ENCODE measurements at regions not wholly inside any gene's neighbourhood (a gene's known extent, or its start where the extent isn't known, plus 50 kb on each side); places are given as distances from the start of the nearest gene placed in this dataset.

GRCh38 chrX:118167361-118167760, 50.8 kb upstream of the KLHL13 start:
- Histone ChIP-seq H3K4me3 (ENCODE audit: low read length in 2 of 2) (no peak overlapping the region), H3K27ac (ENCODE audit: low read depth in 2 of 2, low read length in 2 of 2) (no peak overlapping the region), H3K27me3 (ENCODE audit: control insufficient read depth in 2 of 2, insufficient read depth in 2 of 2, low read length in 2 of 2) (peaks cover 0 to 2% of the 10 kb centered on the region in 2 donors), H3K9ac (ENCODE audit: low read depth in 1 of 2, low read length in 2 of 2) (no peak overlapping the region), H3K36me3 (ENCODE audit: control insufficient read depth in 2 of 2, insufficient read depth in 2 of 2, low read length in 2 of 2) (no peaks in the 10 kb centered on the region), H3K9me3 (ENCODE audit: control insufficient read depth in 2 of 2, low read length in 2 of 2) (no peaks in the 10 kb centered on the region), H3K4me1 (ENCODE audit: control insufficient read depth in 2 of 2, insufficient read depth in 2 of 2, low read length in 2 of 2) (no peaks in the 10 kb centered on the region)

GRCh38 chrX:118171356-118171755, 54.7 kb upstream of the KLHL13 start:
- Histone ChIP-seq H3K27me3 (ENCODE audit: control insufficient read depth in 2 of 2, insufficient read depth in 2 of 2, low read length in 2 of 2) (peaks cover 0 to 1% of the 10 kb centered on the region in 2 donors), H3K9ac (ENCODE audit: low read depth in 1 of 2, low read length in 2 of 2) (no peak overlapping the region), H3K9me3 (ENCODE audit: control insufficient read depth in 2 of 2, low read length in 2 of 2) (no peaks in the 10 kb centered on the region), H3K27ac (ENCODE audit: low read depth in 2 of 2, low read length in 2 of 2) (no peak overlapping the region), H3K4me1 (ENCODE audit: control insufficient read depth in 2 of 2, insufficient read depth in 2 of 2, low read length in 2 of 2) (no peaks in the 10 kb centered on the region), H3K4me3 (ENCODE audit: low read length in 2 of 2) (no peak overlapping the region), H3K36me3 (ENCODE audit: control insufficient read depth in 2 of 2, insufficient read depth in 2 of 2, low read length in 2 of 2) (no peaks in the 10 kb centered on the region)

DNA sequence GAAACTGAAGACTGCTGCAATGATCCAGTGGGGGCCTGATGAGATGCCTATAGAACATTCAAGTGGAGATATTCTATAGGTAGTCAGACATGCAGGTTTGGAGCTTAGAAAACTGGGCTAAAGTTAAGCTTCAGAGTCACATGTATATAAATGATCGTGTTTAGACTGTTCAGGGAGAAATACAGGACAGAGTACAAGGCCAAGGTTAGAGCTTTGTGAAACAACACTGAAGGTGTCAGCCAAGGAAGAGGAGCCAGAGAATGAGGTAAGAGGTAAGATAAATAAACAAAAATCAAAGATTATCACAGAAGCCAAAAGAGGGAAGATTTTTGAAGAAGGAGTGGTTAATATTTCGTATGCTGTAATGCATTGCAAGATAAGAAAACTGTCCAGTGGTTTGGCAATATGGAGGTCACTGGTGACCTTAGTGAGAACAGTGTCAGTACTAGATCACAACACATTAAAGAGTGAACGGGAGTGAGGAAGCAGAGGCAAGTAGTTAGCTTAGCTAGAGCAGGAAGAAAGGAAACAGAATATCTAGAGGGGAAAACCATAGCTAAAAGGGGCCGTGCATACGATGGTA, 58.0 kb upstream of the KLHL13 start:
- H3K9ac ChIP-seq (ENCODE audit: low read depth in 1 of 2, low read length in 2 of 2): no peak overlapping the region
- H3K4me3 ChIP-seq (ENCODE audit: low read length in 2 of 2): no peak overlapping the region
- H3K9me3 ChIP-seq (ENCODE audit: control insufficient read depth in 2 of 2, low read length in 2 of 2): no peaks in the 10 kb centered on the region
- no peaks in the 10 kb centered on the region for H3K4me1 ChIP-seq (ENCODE audit: control insufficient read depth in 2 of 2, insufficient read depth in 2 of 2, low read length in 2 of 2)
- H3K27ac ChIP-seq (ENCODE audit: low read depth in 2 of 2, low read length in 2 of 2): no peak overlapping the region
- no peaks in the 10 kb centered on the region for H3K36me3 ChIP-seq (ENCODE audit: control insufficient read depth in 2 of 2, insufficient read depth in 2 of 2, low read length in 2 of 2)
- H3K27me3 ChIP-seq (ENCODE audit: control insufficient read depth in 2 of 2, insufficient read depth in 2 of 2, low read length in 2 of 2): peaks cover 0 to 1% of the 10 kb centered on the region in 2 donors

DNA sequence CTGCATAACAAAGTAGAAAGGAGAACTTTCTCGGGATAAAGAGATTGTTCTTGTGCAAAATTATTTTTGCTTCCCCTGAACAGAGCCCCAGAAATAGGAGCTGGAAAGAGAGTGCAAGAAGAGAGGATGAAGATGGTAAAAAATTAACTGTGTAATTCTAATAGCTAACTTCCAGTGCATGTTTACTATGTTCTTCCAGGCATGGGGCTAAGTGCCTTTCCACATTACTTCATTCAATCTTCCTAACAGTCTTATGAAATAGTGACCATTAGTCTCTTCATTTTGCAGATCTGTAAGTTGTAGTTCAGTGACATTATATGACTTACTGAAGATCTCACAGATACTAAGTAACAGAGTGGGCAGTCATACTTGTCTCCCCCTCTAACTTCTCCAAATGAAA, 61.1 kb upstream of the KLHL13 start:
- Histone ChIP-seq H3K9me3 (ENCODE audit: control insufficient read depth in 2 of 2, low read length in 2 of 2) (no peaks in the 10 kb centered on the region), H3K27ac (ENCODE audit: low read depth in 2 of 2, low read length in 2 of 2) (no peak overlapping the region), H3K4me3 (ENCODE audit: low read length in 2 of 2) (no peak overlapping the region), H3K27me3 (ENCODE audit: control insufficient read depth in 2 of 2, insufficient read depth in 2 of 2, low read length in 2 of 2) (peaks cover 0 to 5% of the 10 kb centered on the region in 2 donors), H3K9ac (ENCODE audit: low read depth in 1 of 2, low read length in 2 of 2) (no peak overlapping the region), H3K36me3 (ENCODE audit: control insufficient read depth in 2 of 2, insufficient read depth in 2 of 2, low read length in 2 of 2) (no peaks in the 10 kb centered on the region), H3K4me1 (ENCODE audit: control insufficient read depth in 2 of 2, insufficient read depth in 2 of 2, low read length in 2 of 2) (no peaks in the 10 kb centered on the region)

GRCh38 chrX:118178450-118178849, 61.8 kb upstream of the KLHL13 start:
- Histone ChIP-seq H3K27me3 (ENCODE audit: control insufficient read depth in 2 of 2, insufficient read depth in 2 of 2, low read length in 2 of 2) (peaks cover 0 to 5% of the 10 kb centered on the region in 2 donors), H3K27ac (ENCODE audit: low read depth in 2 of 2, low read length in 2 of 2) (no peak overlapping the region), H3K9ac (ENCODE audit: low read depth in 1 of 2, low read length in 2 of 2) (no peak overlapping the region), H3K36me3 (ENCODE audit: control insufficient read depth in 2 of 2, insufficient read depth in 2 of 2, low read length in 2 of 2) (no peaks in the 10 kb centered on the region), H3K9me3 (ENCODE audit: control insufficient read depth in 2 of 2, low read length in 2 of 2) (no peaks in the 10 kb centered on the region), H3K4me1 (ENCODE audit: control insufficient read depth in 2 of 2, insufficient read depth in 2 of 2, low read length in 2 of 2) (no peaks in the 10 kb centered on the region), H3K4me3 (ENCODE audit: low read length in 2 of 2) (no peak overlapping the region)

DNA sequence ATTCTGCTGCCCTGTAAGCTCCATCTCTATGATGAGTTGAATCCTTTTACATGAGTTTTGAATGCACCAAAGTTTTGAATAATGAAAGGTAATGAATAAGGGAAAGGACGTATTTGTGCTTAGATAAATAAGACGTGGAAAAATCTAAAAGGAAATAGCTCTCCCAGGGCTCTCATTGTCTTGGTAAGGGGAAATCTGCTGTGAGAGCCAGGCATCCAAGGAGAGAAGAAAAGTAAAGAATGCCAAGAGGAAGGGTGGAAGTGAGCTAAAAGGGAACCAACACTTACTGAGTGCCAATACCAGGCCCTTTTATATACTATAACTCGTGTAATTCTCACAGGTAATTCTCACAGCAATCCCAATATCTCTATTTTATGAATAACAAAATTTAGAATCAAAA, 62.6 kb upstream of the KLHL13 start:
- Histone ChIP-seq H3K36me3 (ENCODE audit: control insufficient read depth in 2 of 2, insufficient read depth in 2 of 2, low read length in 2 of 2) (no peaks in the 10 kb centered on the region), H3K9me3 (ENCODE audit: control insufficient read depth in 2 of 2, low read length in 2 of 2) (no peaks in the 10 kb centered on the region), H3K4me3 (ENCODE audit: low read length in 2 of 2) (no peak overlapping the region), H3K4me1 (ENCODE audit: control insufficient read depth in 2 of 2, insufficient read depth in 2 of 2, low read length in 2 of 2) (no peaks in the 10 kb centered on the region), H3K27ac (ENCODE audit: low read depth in 2 of 2, low read length in 2 of 2) (no peak overlapping the region), H3K27me3 (ENCODE audit: control insufficient read depth in 2 of 2, insufficient read depth in 2 of 2, low read length in 2 of 2) (peaks cover 0 to 5% of the 10 kb centered on the region in 2 donors), H3K9ac (ENCODE audit: low read depth in 1 of 2, low read length in 2 of 2) (no peak overlapping the region)

GRCh38 chrX:118179718-118180117, 63.1 kb upstream of the KLHL13 start:
- Histone ChIP-seq H3K27ac (ENCODE audit: low read depth in 2 of 2, low read length in 2 of 2) (no peak overlapping the region), H3K9me3 (ENCODE audit: control insufficient read depth in 2 of 2, low read length in 2 of 2) (no peaks in the 10 kb centered on the region), H3K4me3 (ENCODE audit: low read length in 2 of 2) (no peak overlapping the region), H3K27me3 (ENCODE audit: control insufficient read depth in 2 of 2, insufficient read depth in 2 of 2, low read length in 2 of 2) (peaks cover 0 to 5% of the 10 kb centered on the region in 2 donors), H3K9ac (ENCODE audit: low read depth in 1 of 2, low read length in 2 of 2) (no peak overlapping the region), H3K4me1 (ENCODE audit: control insufficient read depth in 2 of 2, insufficient read depth in 2 of 2, low read length in 2 of 2) (no peaks in the 10 kb centered on the region), H3K36me3 (ENCODE audit: control insufficient read depth in 2 of 2, insufficient read depth in 2 of 2, low read length in 2 of 2) (no peaks in the 10 kb centered on the region)

DNA sequence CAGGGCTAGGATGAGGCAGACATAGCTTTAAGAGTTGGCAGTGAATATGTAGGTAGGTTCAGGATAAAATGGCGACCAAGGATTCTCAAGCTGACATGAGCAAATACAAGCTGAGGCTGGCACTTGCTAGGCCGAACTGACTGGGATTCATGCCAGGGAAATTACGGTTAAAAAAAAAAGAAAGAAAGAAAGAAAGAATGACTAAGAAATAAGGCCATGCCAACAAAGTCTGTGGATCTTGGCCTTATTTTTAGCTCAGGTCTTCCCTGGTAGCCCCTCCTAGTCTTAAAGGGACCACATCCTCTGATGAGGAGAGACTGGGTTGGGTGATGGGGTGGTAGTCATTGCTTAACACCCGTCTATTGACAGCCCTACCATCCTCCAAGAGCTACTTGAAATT, 64.4 kb upstream of the KLHL13 start:
- H3K4me3 ChIP-seq (ENCODE audit: low read length in 2 of 2): no peak overlapping the region
- H3K27me3 ChIP-seq (ENCODE audit: control insufficient read depth in 2 of 2, insufficient read depth in 2 of 2, low read length in 2 of 2): peaks cover 0 to 3% of the 10 kb centered on the region in 2 donors
- no peaks in the 10 kb centered on the region for H3K36me3 ChIP-seq (ENCODE audit: control insufficient read depth in 2 of 2, insufficient read depth in 2 of 2, low read length in 2 of 2)
- no peaks in the 10 kb centered on the region for H3K9me3 ChIP-seq (ENCODE audit: control insufficient read depth in 2 of 2, low read length in 2 of 2)
- no peak overlapping the region for H3K27ac ChIP-seq (ENCODE audit: low read depth in 2 of 2, low read length in 2 of 2)
- H3K9ac ChIP-seq (ENCODE audit: low read depth in 1 of 2, low read length in 2 of 2): no peak overlapping the region
- no peaks in the 10 kb centered on the region for H3K4me1 ChIP-seq (ENCODE audit: control insufficient read depth in 2 of 2, insufficient read depth in 2 of 2, low read length in 2 of 2)

- H3K9me3 ChIP-seq (ENCODE audit: control insufficient read depth in 2 of 2, low read length in 2 of 2): no peaks in the 10 kb centered on the region
- H3K4me1 ChIP-seq (ENCODE audit: control insufficient read depth in 2 of 2, insufficient read depth in 2 of 2, low read length in 2 of 2): no peaks in the 10 kb centered on the region
- H3K27me3 ChIP-seq (ENCODE audit: control insufficient read depth in 2 of 2, insufficient read depth in 2 of 2, low read length in 2 of 2): peaks cover 0 to 3% of the 10 kb centered on the region in 2 donors
- no peaks in the 10 kb centered on the region for H3K36me3 ChIP-seq (ENCODE audit: control insufficient read depth in 2 of 2, insufficient read depth in 2 of 2, low read length in 2 of 2)
- no peak overlapping the region for H3K4me3 ChIP-seq (ENCODE audit: low read length in 2 of 2)
- H3K9ac ChIP-seq (ENCODE audit: low read depth in 1 of 2, low read length in 2 of 2): no peak overlapping the region
- no peak overlapping the region for H3K27ac ChIP-seq (ENCODE audit: low read depth in 2 of 2, low read length in 2 of 2)
Observed at GRCh38 chrX:118182025-118182424, 65.4 kb upstream of the KLHL13 start.

DNA sequence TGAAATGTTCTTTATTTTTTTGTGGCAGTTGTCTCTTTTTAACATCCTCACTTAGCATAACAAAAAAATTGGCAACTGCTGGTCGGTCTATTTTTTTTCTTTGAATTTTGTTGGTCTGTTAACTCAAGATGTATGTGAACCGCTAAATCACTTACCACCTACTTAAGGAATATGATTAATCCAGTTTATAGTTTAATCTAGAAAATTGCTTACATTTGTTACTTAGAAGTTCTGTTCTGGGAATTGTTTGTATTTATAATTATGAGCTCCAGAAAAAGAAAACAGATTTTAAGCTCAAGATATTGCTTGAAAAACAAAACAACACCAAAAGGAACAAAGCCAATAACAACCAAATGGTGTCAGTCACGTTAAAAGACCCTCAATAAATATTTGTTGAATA, 66.1 kb upstream of the KLHL13 start:
- Histone ChIP-seq H3K9me3 (ENCODE audit: control insufficient read depth in 2 of 2, low read length in 2 of 2) (no peaks in the 10 kb centered on the region), H3K27ac (ENCODE audit: low read depth in 2 of 2, low read length in 2 of 2) (no peak overlapping the region), H3K9ac (ENCODE audit: low read depth in 1 of 2, low read length in 2 of 2) (no peak overlapping the region), H3K4me1 (ENCODE audit: control insufficient read depth in 2 of 2, insufficient read depth in 2 of 2, low read length in 2 of 2) (no peaks in the 10 kb centered on the region), H3K36me3 (ENCODE audit: control insufficient read depth in 2 of 2, insufficient read depth in 2 of 2, low read length in 2 of 2) (no peaks in the 10 kb centered on the region), H3K4me3 (ENCODE audit: low read length in 2 of 2) (no peak overlapping the region), H3K27me3 (ENCODE audit: control insufficient read depth in 2 of 2, insufficient read depth in 2 of 2, low read length in 2 of 2) (peaks cover 0 to 3% of the 10 kb centered on the region in 2 donors)

DNA sequence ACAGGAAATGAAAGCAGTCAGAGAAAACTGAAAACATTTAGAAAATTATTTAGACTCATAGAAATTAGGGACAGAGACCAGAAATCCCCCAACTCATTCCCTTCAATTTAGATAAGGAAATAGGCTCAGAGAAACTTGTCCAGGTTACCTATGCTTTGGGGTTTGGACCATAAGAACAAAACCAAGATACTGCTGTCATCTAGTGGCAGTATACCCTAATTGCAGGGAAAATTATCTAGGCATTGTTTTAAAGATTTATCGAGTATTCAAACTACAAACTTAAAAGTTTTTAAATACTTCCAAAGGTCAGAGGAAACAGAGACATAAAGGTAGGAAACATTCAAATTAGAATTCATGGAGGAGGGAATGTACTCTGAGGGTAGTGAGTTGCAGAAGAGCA, 67.0 kb upstream of the KLHL13 start:
- Histone ChIP-seq H3K4me1 (ENCODE audit: control insufficient read depth in 2 of 2, insufficient read depth in 2 of 2, low read length in 2 of 2) (no peaks in the 10 kb centered on the region), H3K4me3 (ENCODE audit: low read length in 2 of 2) (no peak overlapping the region), H3K27ac (ENCODE audit: low read depth in 2 of 2, low read length in 2 of 2) (no peak overlapping the region), H3K9me3 (ENCODE audit: control insufficient read depth in 2 of 2, low read length in 2 of 2) (no peaks in the 10 kb centered on the region), H3K36me3 (ENCODE audit: control insufficient read depth in 2 of 2, insufficient read depth in 2 of 2, low read length in 2 of 2) (no peaks in the 10 kb centered on the region), H3K9ac (ENCODE audit: low read depth in 1 of 2, low read length in 2 of 2) (no peak overlapping the region), H3K27me3 (ENCODE audit: control insufficient read depth in 2 of 2, insufficient read depth in 2 of 2, low read length in 2 of 2) (peaks cover 0 to 3% of the 10 kb centered on the region in 2 donors)
